HCT116 (cell line): ENCODE measurements at regions not wholly inside any gene's neighbourhood (a gene's known extent, or its start where the extent isn't known, plus 50 kb on each side); places are given as distances from the start of the nearest gene placed in this dataset.

Experiments
- ATAC-seq: fragments of 200-7000 bp; cut with Tn5 transposase; 2 replicates; pipeline ENCODE4 v1.9.1; 2020; ENCODE audit warnings: mild to moderate bottlenecking, moderate library complexity
- BruUV-seq: library from RNA; stranded (reverse); fragments of 400-500 nt; replicated peaks from 2 replicates; lab custom pipeline; 2021; lab: Mats Ljungman, UMichigan
- CTCF ChIA-PET: fragments of 300-600 bp; sonication (Branson Sonifier 250); formaldehyde crosslinking; loops from one replicate; lab custom pipeline; 2021; ENCODE audit warnings: antibody characterized with exemption; lab: Charles Lee
- POLR2A ChIA-PET: fragments of 300-600, 350-600 bp; sonication (Branson Sonifier 250); formaldehyde crosslinking; loops from one replicate; lab custom pipeline; 2021; ENCODE audit warnings: antibody characterized with exemption; lab: Charles Lee
- RAD21 ChIA-PET, 2 experiments: fragments of 300-600 bp; sonication (Branson Sonifier 250); formaldehyde crosslinking; loops; one replicate each; lab custom pipeline; 2023; ENCODE audit warnings: low total read pairs in 2 of 2; ENCODE audit not compliant: uncharacterized antibody in 2 of 2, unreplicated experiment in 2 of 2, low non-redundant PET in 1 of 2; lab: Charles Lee
- DNase-seq: peaks from one replicate; pipeline ENCODE4 v3.0.0-alpha.2; 2010; ENCODE audit warnings: low read depth, low spot score
- H2AFZ ChIP-seq: fragments of 200-600 bp; shearing (Covaris generic), sonication (generic); 2 replicates; pipeline ENCODE4 v1.6.1; 2017; ENCODE audit warnings: low read depth, mixed run types, mixed read lengths, antibody characterized with exemption, low read length; ENCODE audit not compliant: poor library complexity, severe bottlenecking
- H3K27ac ChIP-seq: 2 replicates; pipeline ENCODE4 v1.5.1; 2012; ENCODE audit warnings: low read depth, low read length
- H3K27me3 ChIP-seq: fragments of 200-600 bp; sonication (generic); 2 replicates; pipeline ENCODE4 v1.6.1; 2016; ENCODE audit warnings: mixed run types, low read length, mixed read lengths; ENCODE audit not compliant: insufficient read depth
- H3K36me3 ChIP-seq, 2 experiments: fragments of 200-500 bp in 1 of 2; fragments of 200-600 bp in 1 of 2; sonication (Bioruptor generic) in 1 of 2; sonication (generic) in 1 of 2; 2 replicates each; pipeline versions ENCODE4 v1.5.1 to v1.6.1; 2014 to 2016; ENCODE audit warnings: low read length in 2 of 2, inconsistent platforms in 1 of 2, mixed read lengths in 1 of 2, mixed run types in 1 of 2; ENCODE audit not compliant: insufficient read depth in 2 of 2, control insufficient read depth in 1 of 2
- H3K4me1 ChIP-seq, 2 experiments: fragments of 200-600 bp in 1 of 2; sonication (generic) in 1 of 2; 2 replicates each; pipeline versions ENCODE4 v1.5.1 to v1.6.1; 2012 to 2017; ENCODE audit warnings: low read length in 2 of 2, inconsistent platforms in 1 of 2, mild to moderate bottlenecking in 1 of 2, mixed read lengths in 1 of 2, mixed run types in 1 of 2, moderate library complexity in 1 of 2; ENCODE audit not compliant: insufficient read depth in 2 of 2, control insufficient read depth in 1 of 2
- H3K4me2 ChIP-seq: fragments of 200-600 bp; sonication (generic); 2 replicates; pipeline ENCODE4 v1.6.1; 2017; ENCODE audit warnings: mixed run types, low read length, mixed read lengths
- H3K4me3 ChIP-seq, 2 experiments: fragments of 200-600 bp in 1 of 2; sonication (generic) in 1 of 2; replicated peaks in 1 of 2; 2 replicates each; pipeline ENCODE4 v1.5.1; 2011 to 2016; ENCODE audit warnings: low read length in 2 of 2, control low read depth in 1 of 2, low read depth in 1 of 2, mild to moderate bottlenecking in 1 of 2, mixed read lengths in 1 of 2, mixed run types in 1 of 2
- H3K79me2 ChIP-seq: fragments of 200-600 bp; sonication (generic); 2 replicates; pipeline ENCODE4 v1.6.1; 2017; ENCODE audit warnings: mild to moderate bottlenecking, mixed run types, low read length, moderate library complexity, mixed read lengths; ENCODE audit not compliant: insufficient read depth
- H3K9ac ChIP-seq: fragments of 200-600 bp; sonication (generic); 2 replicates; pipeline ENCODE4 v1.6.1; 2016; ENCODE audit warnings: low read length, mixed read lengths
- H3K9me2 ChIP-seq: fragments of 200-600 bp; sonication (generic), shearing (Covaris generic); 2 replicates; pipeline ENCODE4 v1.6.1; 2017; ENCODE audit warnings: mixed run types, mild to moderate bottlenecking, moderate library complexity; ENCODE audit not compliant: insufficient read depth
- H3K9me3 ChIP-seq, 2 experiments: fragments of 200-500 bp in 1 of 2; fragments of 200-600 bp in 1 of 2; sonication (Bioruptor generic) in 1 of 2; sonication (generic) in 1 of 2; 2 replicates each; pipeline ENCODE4 v1.6.1; 2014 to 2017; ENCODE audit warnings: low read length in 2 of 2, mixed read lengths in 2 of 2, inconsistent platforms in 1 of 2, low read depth in 1 of 2, mild to moderate bottlenecking in 1 of 2, mixed run types in 1 of 2, moderate library complexity in 1 of 2; ENCODE audit not compliant: control insufficient read depth in 1 of 2, insufficient read depth in 1 of 2
- H4K20me1 ChIP-seq: fragments of 200-600 bp; sonication (generic), shearing (Covaris generic); 2 replicates; pipeline ENCODE4 v1.6.1; 2017; ENCODE audit warnings: mixed run types, mild to moderate bottlenecking, moderate library complexity; ENCODE audit not compliant: insufficient read depth
- EGR1 ChIP-seq: IDR thresholded peaks from 2 replicates; pipeline ENCODE4 v1.6.1; 2012; ENCODE audit warnings: low read depth
- JUND ChIP-seq: IDR thresholded peaks from 2 replicates; pipeline ENCODE4 v1.6.1; 2012
- RAD21 ChIP-seq: IDR thresholded peaks from 2 replicates; pipeline ENCODE4 v1.6.1; 2012; ENCODE audit warnings: low read depth, mild to moderate bottlenecking
- SIN3A ChIP-seq: IDR thresholded peaks from 2 replicates; pipeline ENCODE4 v1.6.1; 2012; ENCODE audit warnings: low read depth
- SP1 ChIP-seq: IDR thresholded peaks from 2 replicates; pipeline ENCODE4 v1.6.1; 2012; ENCODE audit warnings: low read depth
- SRF ChIP-seq: IDR thresholded peaks from 2 replicates; pipeline ENCODE4 v1.6.1; 2012; ENCODE audit warnings: low read depth
- TCF7L2 ChIP-seq: IDR thresholded peaks from 2 replicates; pipeline ENCODE4 v1.7.0; 2011; ENCODE audit warnings: borderline replicate concordance, inconsistent platforms; ENCODE audit not compliant: insufficient read depth, insufficient read length; ENCODE audit errors: extremely low read depth
- intact Hi-C: fragments of 100-400 bp; cut with micrococcal nuclease; formaldehyde crosslinking; loops from 2 replicates; pipeline ENCODE4 v1.10.0; 2022
- TF ChIP-seq, protein P1 (sequence below), 3 experiments: fragments of 200-600 bp in 1 of 3; sonication (generic) in 1 of 3; IDR thresholded peaks in 2 of 3; conservative IDR thresholded peaks in 1 of 3; 2 replicates each; pipeline ENCODE4 v1.5.1; 2012 to 2017; ENCODE audit warnings: low read depth in 2 of 3, low read length in 2 of 3, antibody characterized with exemption in 1 of 3, borderline replicate concordance in 1 of 3, control low read depth in 1 of 3, mild to moderate bottlenecking in 1 of 3, mixed read lengths in 1 of 3, mixed run types in 1 of 3, moderate library complexity in 1 of 3; ENCODE audit not compliant: insufficient read depth in 1 of 3
- TF ChIP-seq, protein P2 (sequence below): IDR thresholded peaks from 2 replicates; pipeline ENCODE4 v1.6.1; 2012; ENCODE audit warnings: low read depth

DNA sequence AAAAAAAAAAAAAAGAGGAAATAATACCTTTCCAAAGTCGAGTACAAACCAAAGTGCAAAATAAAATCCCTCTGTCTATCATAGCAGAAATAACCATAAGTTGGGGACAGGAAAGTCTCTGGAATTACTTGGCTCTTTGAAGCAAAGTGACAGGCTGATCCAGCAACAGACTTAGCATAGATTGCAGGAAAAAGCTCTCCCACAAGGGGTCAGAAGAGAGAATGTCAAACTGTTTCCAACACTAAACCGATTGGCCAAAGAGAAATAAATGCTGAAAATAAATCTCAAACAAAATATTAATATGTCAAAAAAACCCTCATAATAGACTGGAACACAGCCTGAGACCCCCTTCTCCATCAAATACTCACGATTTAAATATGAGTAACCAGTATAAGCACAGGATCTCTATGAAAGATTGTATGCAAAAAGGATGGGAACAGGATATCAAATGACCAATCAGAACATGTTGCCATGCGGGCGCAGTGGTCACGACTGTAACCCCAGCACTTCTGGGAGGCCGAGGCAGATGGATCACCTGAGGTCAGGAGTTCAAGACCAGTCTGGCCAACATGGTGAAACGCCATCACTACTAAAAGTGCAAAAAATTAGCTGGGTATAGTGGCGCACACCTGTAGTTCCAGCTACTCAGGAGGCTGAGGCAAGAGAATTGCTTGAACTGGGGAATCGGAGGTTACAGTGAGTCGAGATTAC lies 1000.7 kb upstream of the LRRN3 start:
- Histone ChIP-seq H2AFZ (no peak overlapping the region), H3K4me3 (no peak overlapping the region), H4K20me1 (no peaks in the 10 kb centered on the region), H3K27me3 (no peaks in the 10 kb centered on the region), H3K4me1 (no peaks in the 10 kb centered on the region), H3K9me2 (no peaks in the 10 kb centered on the region), H3K36me3 (no peaks in the 10 kb centered on the region), H3K4me2 (no peak overlapping the region), H3K9me3 (no peaks in the 10 kb centered on the region), H3K27ac (no peak overlapping the region), H3K79me2 (no peaks in the 10 kb centered on the region), H3K9ac (no peak overlapping the region)
- peak; percentile 81 for ATAC-seq
- ChIA-PET CTCF (interaction anchor here (0.7 to 2.0 kb wide), 4 partner anchors 9 to 1009 kb away, joined by 3 to 9 read pairs (median 4); no protein-coding TSS in a partner anchor), RAD21 (no interaction called here), POLR2A (no interaction called here)
- TF ChIP-seq RAD21 = peak; percentile 61
- TF ChIP-seq SP1 = no peak
- TF ChIP-seq, protein P1, sequence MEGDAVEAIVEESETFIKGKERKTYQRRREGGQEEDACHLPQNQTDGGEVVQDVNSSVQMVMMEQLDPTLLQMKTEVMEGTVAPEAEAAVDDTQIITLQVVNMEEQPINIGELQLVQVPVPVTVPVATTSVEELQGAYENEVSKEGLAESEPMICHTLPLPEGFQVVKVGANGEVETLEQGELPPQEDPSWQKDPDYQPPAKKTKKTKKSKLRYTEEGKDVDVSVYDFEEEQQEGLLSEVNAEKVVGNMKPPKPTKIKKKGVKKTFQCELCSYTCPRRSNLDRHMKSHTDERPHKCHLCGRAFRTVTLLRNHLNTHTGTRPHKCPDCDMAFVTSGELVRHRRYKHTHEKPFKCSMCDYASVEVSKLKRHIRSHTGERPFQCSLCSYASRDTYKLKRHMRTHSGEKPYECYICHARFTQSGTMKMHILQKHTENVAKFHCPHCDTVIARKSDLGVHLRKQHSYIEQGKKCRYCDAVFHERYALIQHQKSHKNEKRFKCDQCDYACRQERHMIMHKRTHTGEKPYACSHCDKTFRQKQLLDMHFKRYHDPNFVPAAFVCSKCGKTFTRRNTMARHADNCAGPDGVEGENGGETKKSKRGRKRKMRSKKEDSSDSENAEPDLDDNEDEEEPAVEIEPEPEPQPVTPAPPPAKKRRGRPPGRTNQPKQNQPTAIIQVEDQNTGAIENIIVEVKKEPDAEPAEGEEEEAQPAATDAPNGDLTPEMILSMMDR (IDR thresholded peaks at IDR 0.05 in 2 of 3, conservative IDR thresholded peaks at IDR 0.05 in 1 of 3; ENCODE audit: borderline replicate concordance in 1 of 3, insufficient read depth in 1 of 3, low read depth in 2 of 3, low read length in 2 of 3) = peak; percentile 41 to 70 (median 65); a peak in 5 of 6 replicates
- BruUV-seq = no TSS peak
- intact Hi-C loops = loop anchor here (1.0 to 10.0 kb wide), 2 partner anchors 352 to 1395 kb away; no protein-coding TSS in a partner anchor
- peak; percentile 38 for DNase-seq

DNA sequence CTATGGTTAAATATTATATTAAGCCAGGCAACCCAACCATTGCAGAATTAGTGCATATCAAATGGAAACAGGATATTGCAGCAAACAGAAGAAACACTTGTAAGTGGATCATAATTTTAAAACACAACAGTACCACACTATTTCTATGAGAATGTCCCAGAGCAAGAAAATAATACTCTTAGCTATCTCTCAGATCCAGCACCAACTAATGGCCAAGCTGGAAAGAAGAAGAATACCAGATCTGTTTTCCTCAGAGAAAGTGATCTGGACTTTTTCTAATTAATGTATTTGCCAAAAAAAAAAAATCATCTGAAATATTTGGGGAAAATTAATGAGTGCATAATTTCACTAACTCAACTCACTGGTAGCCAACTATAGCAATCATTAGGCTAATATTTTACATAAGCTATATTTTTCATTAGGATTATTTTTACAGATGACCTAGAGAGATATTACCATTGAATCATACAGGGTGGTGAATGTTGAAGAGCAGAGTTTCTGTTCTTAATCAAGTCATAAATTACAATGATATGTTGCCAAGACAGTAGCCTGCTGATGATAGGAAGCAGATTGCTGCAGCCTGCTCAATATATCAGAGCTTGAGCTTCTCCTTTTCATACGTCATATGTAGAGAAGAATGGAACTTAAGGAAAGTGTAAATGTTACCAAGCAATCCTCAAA lies 995.4 kb upstream of the LRRN3 start:
- RAD21 ChIA-PET = no interaction called here
- H3K36me3 ChIP-seq = no peaks in the 10 kb centered on the region
- DNase-seq (no peak), ATAC-seq (no peak)
- H3K4me1 ChIP-seq = no peaks in the 10 kb centered on the region
- H3K9me2 ChIP-seq = no peaks in the 10 kb centered on the region
- H3K27me3 ChIP-seq = no peaks in the 10 kb centered on the region
- no peak overlapping the region for H3K4me3 ChIP-seq
- CTCF ChIA-PET = no interaction called here
- no peaks in the 10 kb centered on the region for H4K20me1 ChIP-seq
- no peak overlapping the region for H3K27ac ChIP-seq
- BruUV-seq = no TSS peak
- no peaks in the 10 kb centered on the region for H3K9me3 ChIP-seq
- intact Hi-C loops = loop anchor here (10.0 kb wide), 1 partner anchor 1389 kb away; no protein-coding TSS in a partner anchor
- no peaks in the 10 kb centered on the region for H3K79me2 ChIP-seq
- H3K4me2 ChIP-seq = no peak overlapping the region
- POLR2A ChIA-PET = no interaction called here
- TF ChIP-seq EGR1 (no peak), JUND (no peak), SRF (no peak), SIN3A (no peak), TCF7L2 (no peak)
- TF ChIP-seq, protein P2, sequence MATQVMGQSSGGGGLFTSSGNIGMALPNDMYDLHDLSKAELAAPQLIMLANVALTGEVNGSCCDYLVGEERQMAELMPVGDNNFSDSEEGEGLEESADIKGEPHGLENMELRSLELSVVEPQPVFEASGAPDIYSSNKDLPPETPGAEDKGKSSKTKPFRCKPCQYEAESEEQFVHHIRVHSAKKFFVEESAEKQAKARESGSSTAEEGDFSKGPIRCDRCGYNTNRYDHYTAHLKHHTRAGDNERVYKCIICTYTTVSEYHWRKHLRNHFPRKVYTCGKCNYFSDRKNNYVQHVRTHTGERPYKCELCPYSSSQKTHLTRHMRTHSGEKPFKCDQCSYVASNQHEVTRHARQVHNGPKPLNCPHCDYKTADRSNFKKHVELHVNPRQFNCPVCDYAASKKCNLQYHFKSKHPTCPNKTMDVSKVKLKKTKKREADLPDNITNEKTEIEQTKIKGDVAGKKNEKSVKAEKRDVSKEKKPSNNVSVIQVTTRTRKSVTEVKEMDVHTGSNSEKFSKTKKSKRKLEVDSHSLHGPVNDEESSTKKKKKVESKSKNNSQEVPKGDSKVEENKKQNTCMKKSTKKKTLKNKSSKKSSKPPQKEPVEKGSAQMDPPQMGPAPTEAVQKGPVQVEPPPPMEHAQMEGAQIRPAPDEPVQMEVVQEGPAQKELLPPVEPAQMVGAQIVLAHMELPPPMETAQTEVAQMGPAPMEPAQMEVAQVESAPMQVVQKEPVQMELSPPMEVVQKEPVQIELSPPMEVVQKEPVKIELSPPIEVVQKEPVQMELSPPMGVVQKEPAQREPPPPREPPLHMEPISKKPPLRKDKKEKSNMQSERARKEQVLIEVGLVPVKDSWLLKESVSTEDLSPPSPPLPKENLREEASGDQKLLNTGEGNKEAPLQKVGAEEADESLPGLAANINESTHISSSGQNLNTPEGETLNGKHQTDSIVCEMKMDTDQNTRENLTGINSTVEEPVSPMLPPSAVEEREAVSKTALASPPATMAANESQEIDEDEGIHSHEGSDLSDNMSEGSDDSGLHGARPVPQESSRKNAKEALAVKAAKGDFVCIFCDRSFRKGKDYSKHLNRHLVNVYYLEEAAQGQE = no peak
- TF ChIP-seq, protein P1 (IDR thresholded peaks at IDR 0.05 in 2 of 3, conservative IDR thresholded peaks at IDR 0.05 in 1 of 3; ENCODE audit: borderline replicate concordance in 1 of 3, insufficient read depth in 1 of 3, low read depth in 2 of 3, low read length in 2 of 3) = no peak
- H3K9ac ChIP-seq = no peak overlapping the region
- no peak overlapping the region for H2AFZ ChIP-seq
